Spleen (tissue), 7 donors: ENCODE measurements at regions not wholly inside any gene's neighbourhood (a gene's known extent, or its start where the extent isn't known, plus 50 kb on each side); places are given as distances from the start of the nearest gene placed in this dataset.

Experiments
- POLR2A ChIP-seq, 3 donors: fragments of 450-650 bp; IDR thresholded peaks; one replicate each; pipeline ENCODE4 v1.5.1; 2017; ENCODE audit warnings: antibody characterized with exemption in 3 of 3, mild to moderate bottlenecking in 1 of 3
- TF ChIP-seq, protein P1 (sequence below), 11 experiments: fragments of 200-600 bp in 7 of 11; fragments of 450-650 bp in 4 of 11; sonication (generic) in 4 of 11; IDR thresholded peaks in 8 of 11; conservative IDR thresholded peaks in 3 of 11; 1 replicate in 7 of 11; 2 replicates in 4 of 11; pipeline versions ENCODE4 v1.4.0 to v1.8.0; 2016 to 2021; ENCODE audit warnings: antibody characterized with exemption in 11 of 11, inconsistent platforms in 4 of 11, mild to moderate bottlenecking in 1 of 11
- donor health status: DM: no; HTN: no; CAD: no; lungs with moderate emphysema.
- donor health status: DM: no; HTN: no; CAD: no.
- donor health status: DM: no; HTN: no; CAD: no.

DNA sequence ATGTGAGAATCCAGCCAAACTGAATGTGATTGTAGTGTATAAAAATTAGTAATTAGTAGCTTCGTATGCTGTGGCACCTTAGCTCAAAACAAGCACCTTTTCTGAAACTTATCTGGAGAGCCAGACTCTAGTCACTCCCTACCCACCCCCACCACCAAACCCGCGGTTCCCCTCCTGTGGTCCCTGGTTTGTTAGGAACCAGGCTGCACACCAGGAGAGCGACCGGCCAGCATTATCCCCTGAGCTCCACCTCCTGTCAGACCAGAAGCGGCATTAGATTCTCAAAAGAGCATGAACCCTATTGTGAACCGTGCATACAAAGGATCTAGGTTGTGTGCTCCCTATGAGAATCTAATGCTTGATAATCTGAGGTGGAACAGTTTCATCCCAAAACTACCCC, 498.6 kb downstream of the CHSY3 start:
- no peak for TF ChIP-seq POLR2A (IDR thresholded peaks at IDR 0.05)
- TF ChIP-seq, protein P1, sequence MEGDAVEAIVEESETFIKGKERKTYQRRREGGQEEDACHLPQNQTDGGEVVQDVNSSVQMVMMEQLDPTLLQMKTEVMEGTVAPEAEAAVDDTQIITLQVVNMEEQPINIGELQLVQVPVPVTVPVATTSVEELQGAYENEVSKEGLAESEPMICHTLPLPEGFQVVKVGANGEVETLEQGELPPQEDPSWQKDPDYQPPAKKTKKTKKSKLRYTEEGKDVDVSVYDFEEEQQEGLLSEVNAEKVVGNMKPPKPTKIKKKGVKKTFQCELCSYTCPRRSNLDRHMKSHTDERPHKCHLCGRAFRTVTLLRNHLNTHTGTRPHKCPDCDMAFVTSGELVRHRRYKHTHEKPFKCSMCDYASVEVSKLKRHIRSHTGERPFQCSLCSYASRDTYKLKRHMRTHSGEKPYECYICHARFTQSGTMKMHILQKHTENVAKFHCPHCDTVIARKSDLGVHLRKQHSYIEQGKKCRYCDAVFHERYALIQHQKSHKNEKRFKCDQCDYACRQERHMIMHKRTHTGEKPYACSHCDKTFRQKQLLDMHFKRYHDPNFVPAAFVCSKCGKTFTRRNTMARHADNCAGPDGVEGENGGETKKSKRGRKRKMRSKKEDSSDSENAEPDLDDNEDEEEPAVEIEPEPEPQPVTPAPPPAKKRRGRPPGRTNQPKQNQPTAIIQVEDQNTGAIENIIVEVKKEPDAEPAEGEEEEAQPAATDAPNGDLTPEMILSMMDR (IDR thresholded peaks at IDR 0.05 in 8 of 11, conservative IDR thresholded peaks at IDR 0.05 in 3 of 11) = no peak
